ENCODE measurements at regions not wholly inside any gene's neighbourhood (a gene's known extent, or its start where the extent isn't known, plus 50 kb on each side); places are given as distances from the start of the nearest gene placed in this dataset.

DNA sequence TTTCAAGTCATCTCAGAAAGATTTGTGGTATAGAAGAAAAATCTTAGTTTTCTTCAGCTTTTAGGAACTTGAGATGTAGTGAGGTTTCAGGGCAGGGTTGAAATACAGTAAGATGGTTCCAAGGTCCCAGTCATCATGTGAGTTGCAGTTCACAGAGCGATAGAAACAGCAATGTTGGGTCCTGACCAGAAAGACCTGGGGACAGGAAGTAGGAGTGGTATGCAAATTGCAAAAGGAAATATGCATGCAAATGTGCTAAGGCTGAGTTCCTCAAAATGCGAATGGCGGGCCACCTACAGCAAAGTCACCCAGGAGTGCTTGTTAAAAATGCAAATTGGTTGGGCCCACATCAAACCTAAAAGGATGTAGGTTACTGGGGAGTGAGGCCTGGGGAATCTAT lies 1032.7 kb upstream of the TENM4 start:
- TF ChIP-seq, protein P1, sequence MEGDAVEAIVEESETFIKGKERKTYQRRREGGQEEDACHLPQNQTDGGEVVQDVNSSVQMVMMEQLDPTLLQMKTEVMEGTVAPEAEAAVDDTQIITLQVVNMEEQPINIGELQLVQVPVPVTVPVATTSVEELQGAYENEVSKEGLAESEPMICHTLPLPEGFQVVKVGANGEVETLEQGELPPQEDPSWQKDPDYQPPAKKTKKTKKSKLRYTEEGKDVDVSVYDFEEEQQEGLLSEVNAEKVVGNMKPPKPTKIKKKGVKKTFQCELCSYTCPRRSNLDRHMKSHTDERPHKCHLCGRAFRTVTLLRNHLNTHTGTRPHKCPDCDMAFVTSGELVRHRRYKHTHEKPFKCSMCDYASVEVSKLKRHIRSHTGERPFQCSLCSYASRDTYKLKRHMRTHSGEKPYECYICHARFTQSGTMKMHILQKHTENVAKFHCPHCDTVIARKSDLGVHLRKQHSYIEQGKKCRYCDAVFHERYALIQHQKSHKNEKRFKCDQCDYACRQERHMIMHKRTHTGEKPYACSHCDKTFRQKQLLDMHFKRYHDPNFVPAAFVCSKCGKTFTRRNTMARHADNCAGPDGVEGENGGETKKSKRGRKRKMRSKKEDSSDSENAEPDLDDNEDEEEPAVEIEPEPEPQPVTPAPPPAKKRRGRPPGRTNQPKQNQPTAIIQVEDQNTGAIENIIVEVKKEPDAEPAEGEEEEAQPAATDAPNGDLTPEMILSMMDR (IDR thresholded peaks at IDR 0.05; ENCODE audit: unreplicated experiment): no peak
- no peaks in the 10 kb centered on the region for H3K27me3 Mint-ChIP-seq (ENCODE audit: unreplicated experiment)
- no peaks in the 10 kb centered on the region for H3K36me3 Mint-ChIP-seq (ENCODE audit: low read depth, unreplicated experiment)
- DNase-seq (ENCODE audit: low spot score): no peak
- no peaks in the 10 kb centered on the region for H3K9me3 Mint-ChIP-seq (ENCODE audit: unreplicated experiment)
- H3K4me1 Mint-ChIP-seq (ENCODE audit: unreplicated experiment): no peaks in the 10 kb centered on the region
- H3K4me3 Mint-ChIP-seq (ENCODE audit: unreplicated experiment): no peak overlapping the region
- H3K27ac Mint-ChIP-seq (ENCODE audit: unreplicated experiment): no peak overlapping the region

DNA sequence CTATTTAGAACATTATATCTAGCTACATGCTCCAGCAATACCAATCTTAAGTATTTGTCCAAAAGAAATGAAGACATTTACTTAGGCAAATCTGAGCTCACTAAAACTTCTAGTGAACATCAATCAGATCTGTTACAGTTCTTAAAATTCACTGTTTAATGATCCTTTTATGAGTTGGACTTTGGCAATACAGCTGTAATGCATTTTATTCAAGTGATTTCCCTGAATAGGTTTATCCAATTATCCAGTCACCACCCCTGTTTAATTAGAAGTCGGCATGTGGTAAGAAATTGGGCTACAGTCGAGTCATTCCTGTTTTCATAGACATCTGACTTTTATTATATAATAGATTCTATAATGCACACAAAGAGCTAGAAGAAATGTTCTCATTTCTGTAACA lies 1029.0 kb upstream of the TENM4 start:
- H3K9me3 Mint-ChIP-seq (ENCODE audit: unreplicated experiment): no peaks in the 10 kb centered on the region
- no peaks in the 10 kb centered on the region for H3K4me1 Mint-ChIP-seq (ENCODE audit: unreplicated experiment)
- no peak overlapping the region for H3K4me3 Mint-ChIP-seq (ENCODE audit: unreplicated experiment)
- H3K27me3 Mint-ChIP-seq (ENCODE audit: unreplicated experiment): no peaks in the 10 kb centered on the region
- TF ChIP-seq, protein P1 (IDR thresholded peaks at IDR 0.05; ENCODE audit: unreplicated experiment): no peak
- no peaks in the 10 kb centered on the region for H3K36me3 Mint-ChIP-seq (ENCODE audit: low read depth, unreplicated experiment)
- no peak overlapping the region for H3K27ac Mint-ChIP-seq (ENCODE audit: unreplicated experiment)
- DNase-seq (ENCODE audit: low spot score): no peak

DNA sequence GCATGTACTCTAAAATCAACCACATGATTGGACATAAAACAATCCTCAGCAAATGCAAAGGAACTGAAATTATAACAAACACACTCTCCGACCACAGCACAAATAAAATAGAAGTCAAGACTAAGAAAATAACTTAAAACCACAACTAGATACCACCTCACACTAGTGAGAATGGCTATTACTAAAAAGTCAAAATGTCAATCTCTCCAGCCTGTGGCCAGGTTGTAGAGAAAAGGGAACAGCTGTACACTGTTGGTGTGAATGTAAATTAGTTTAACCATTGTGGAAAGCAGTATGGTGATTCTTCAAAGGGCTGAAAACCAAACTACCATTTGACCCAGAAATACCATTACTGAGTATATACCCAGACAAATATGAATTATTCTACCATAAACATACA lies 1025.7 kb upstream of the TENM4 start:
- TF ChIP-seq, protein P1 (IDR thresholded peaks at IDR 0.05; ENCODE audit: unreplicated experiment): no peak
- Mint-ChIP-seq H3K27me3 (ENCODE audit: unreplicated experiment) (no peaks in the 10 kb centered on the region), H3K4me1 (ENCODE audit: unreplicated experiment) (no peaks in the 10 kb centered on the region), H3K9me3 (ENCODE audit: unreplicated experiment) (no peaks in the 10 kb centered on the region), H3K4me3 (ENCODE audit: unreplicated experiment) (no peak overlapping the region), H3K27ac (ENCODE audit: unreplicated experiment) (no peak overlapping the region), H3K36me3 (ENCODE audit: low read depth, unreplicated experiment) (no peaks in the 10 kb centered on the region)
- DNase-seq (ENCODE audit: low spot score): no peak

DNA sequence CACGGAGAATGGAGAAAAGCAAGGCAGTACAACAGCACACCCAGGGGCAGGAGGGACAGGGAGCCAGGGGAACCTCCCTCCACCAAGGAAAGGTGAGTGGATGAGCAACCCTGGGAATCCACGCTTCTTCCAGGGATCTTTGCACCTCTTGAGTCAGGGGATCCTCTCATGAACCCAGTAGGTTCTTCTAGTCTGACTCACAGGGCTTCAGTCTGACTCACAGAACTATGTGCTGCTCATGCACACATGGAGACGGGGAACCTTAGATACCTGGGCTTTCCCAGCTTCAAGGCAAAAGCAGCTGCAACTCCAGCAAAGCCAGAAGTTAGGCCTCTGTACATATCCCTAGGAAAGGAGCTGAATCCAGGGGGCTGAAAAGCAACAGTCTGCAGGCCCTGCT lies 1021.4 kb upstream of the TENM4 start:
- TF ChIP-seq, protein P1 (IDR thresholded peaks at IDR 0.05; ENCODE audit: unreplicated experiment): no peak
- Mint-ChIP-seq H3K27ac (ENCODE audit: unreplicated experiment) (no peak overlapping the region), H3K9me3 (ENCODE audit: unreplicated experiment) (no peaks in the 10 kb centered on the region), H3K4me3 (ENCODE audit: unreplicated experiment) (no peak overlapping the region), H3K27me3 (ENCODE audit: unreplicated experiment) (no peaks in the 10 kb centered on the region), H3K36me3 (ENCODE audit: low read depth, unreplicated experiment) (no peaks in the 10 kb centered on the region), H3K4me1 (ENCODE audit: unreplicated experiment) (no peaks in the 10 kb centered on the region)
- DNase-seq (ENCODE audit: low spot score): no peak

DNA sequence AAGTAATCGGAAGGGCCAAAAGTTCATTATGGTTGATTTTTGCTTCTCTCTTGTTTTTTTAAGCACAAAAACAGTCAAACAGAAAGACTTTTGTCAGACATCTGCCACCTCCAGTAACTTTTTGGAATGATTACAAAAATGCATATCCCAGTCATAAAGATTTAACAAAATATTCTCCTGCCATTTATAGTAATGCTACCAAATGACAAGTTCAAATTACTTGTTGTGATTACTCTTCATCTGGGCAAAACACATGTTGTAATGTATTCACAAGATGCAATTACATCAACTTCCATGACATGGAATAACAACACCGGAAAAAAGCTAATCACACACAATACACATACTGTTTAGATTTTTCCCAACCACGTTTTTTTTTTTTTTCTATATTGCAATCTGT lies 1017.5 kb upstream of the TENM4 start:
- no peak overlapping the region for H3K4me3 Mint-ChIP-seq (ENCODE audit: unreplicated experiment)
- H3K27ac Mint-ChIP-seq (ENCODE audit: unreplicated experiment): no peak overlapping the region
- no peaks in the 10 kb centered on the region for H3K27me3 Mint-ChIP-seq (ENCODE audit: unreplicated experiment)
- no peaks in the 10 kb centered on the region for H3K9me3 Mint-ChIP-seq (ENCODE audit: unreplicated experiment)
- no peak for DNase-seq (ENCODE audit: low spot score)
- no peaks in the 10 kb centered on the region for H3K36me3 Mint-ChIP-seq (ENCODE audit: low read depth, unreplicated experiment)
- TF ChIP-seq, protein P1 (IDR thresholded peaks at IDR 0.05; ENCODE audit: unreplicated experiment): no peak
- no peaks in the 10 kb centered on the region for H3K4me1 Mint-ChIP-seq (ENCODE audit: unreplicated experiment)
